H1 (cell line): ENCODE measurements at regions not wholly inside any gene's neighbourhood (a gene's known extent, or its start where the extent isn't known, plus 50 kb on each side); places are given as distances from the start of the nearest gene placed in this dataset.
A peak's percentile ranks its signal among the peaks of the same experiment; 100 is the strongest.

Experiments used
- GABPA ChIP-seq: IDR thresholded peaks from 2 replicates; pipeline ENCODE4 v1.6.1; 2011; ENCODE audit warnings: mild to moderate bottlenecking, low read length, moderate library complexity, borderline replicate concordance; ENCODE audit not compliant: insufficient read depth
- KDM5A ChIP-seq: fragments of 200-600 bp; IDR thresholded peaks from 2 replicates; pipeline ENCODE4 v1.7.1; 2012; ENCODE audit warnings: mild to moderate bottlenecking, low read length, inconsistent platforms, mixed read lengths
- MAFK ChIP-seq: IDR thresholded peaks from 2 replicates; pipeline ENCODE4 v1.6.1; 2012; ENCODE audit warnings: low read depth, mild to moderate bottlenecking, improper control_type of control experiment, low read length
- POLR2AphosphoS5 ChIP-seq: IDR thresholded peaks from 2 replicates; pipeline ENCODE4 v1.6.1; 2011; ENCODE audit warnings: low read depth, low read length
- SP4 ChIP-seq: IDR thresholded peaks from 2 replicates; pipeline ENCODE4 v1.6.1; 2012; ENCODE audit warnings: low read length, inconsistent platforms
- TAF1 ChIP-seq: IDR thresholded peaks from 2 replicates; pipeline ENCODE4 v1.6.1; 2011; ENCODE audit warnings: mild to moderate bottlenecking, low read depth, low read length
- TEAD4 ChIP-seq: IDR thresholded peaks from 2 replicates; pipeline ENCODE4 v1.6.1; 2012; ENCODE audit warnings: low read depth, low read length, inconsistent platforms, mixed read lengths
- TF ChIP-seq, protein P1 (sequence below), 3 experiments: IDR thresholded peaks; 1 replicate in 2 of 3; 2 replicates in 1 of 3; pipeline versions ENCODE4 v1.5.1 to v1.6.1; 2011; ENCODE audit warnings: low read length in 3 of 3, mild to moderate bottlenecking in 3 of 3, inconsistent platforms in 2 of 3, low read depth in 1 of 3, moderate library complexity in 1 of 3; ENCODE audit not compliant: insufficient read depth in 1 of 3; ENCODE audit errors: control extremely low read depth in 1 of 3
- TF ChIP-seq, protein P2 (sequence below): IDR thresholded peaks from 2 replicates; pipeline ENCODE4 v1.6.1; 2012; ENCODE audit warnings: inconsistent platforms

DNA sequence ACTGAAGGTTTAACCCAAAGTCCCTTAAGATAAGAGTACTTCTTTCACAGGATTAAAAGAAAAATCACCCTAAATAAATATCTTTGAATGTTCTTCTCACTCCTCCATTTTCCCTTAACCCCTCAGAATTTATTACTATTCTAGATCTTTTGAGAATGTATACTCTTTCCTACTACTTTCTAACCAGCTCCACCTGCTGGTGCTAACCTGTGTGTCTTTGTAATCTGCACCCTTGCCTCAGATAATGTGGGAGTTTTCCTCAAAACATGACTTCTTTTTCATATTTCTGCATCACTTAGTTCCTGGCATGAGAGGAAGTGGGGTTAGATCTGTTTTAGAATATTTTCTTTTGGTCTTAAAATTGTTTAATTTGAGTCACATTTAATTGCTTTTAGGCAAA is 394.2 kb downstream of the BMP2 start:
- TF ChIP-seq, protein P1, sequence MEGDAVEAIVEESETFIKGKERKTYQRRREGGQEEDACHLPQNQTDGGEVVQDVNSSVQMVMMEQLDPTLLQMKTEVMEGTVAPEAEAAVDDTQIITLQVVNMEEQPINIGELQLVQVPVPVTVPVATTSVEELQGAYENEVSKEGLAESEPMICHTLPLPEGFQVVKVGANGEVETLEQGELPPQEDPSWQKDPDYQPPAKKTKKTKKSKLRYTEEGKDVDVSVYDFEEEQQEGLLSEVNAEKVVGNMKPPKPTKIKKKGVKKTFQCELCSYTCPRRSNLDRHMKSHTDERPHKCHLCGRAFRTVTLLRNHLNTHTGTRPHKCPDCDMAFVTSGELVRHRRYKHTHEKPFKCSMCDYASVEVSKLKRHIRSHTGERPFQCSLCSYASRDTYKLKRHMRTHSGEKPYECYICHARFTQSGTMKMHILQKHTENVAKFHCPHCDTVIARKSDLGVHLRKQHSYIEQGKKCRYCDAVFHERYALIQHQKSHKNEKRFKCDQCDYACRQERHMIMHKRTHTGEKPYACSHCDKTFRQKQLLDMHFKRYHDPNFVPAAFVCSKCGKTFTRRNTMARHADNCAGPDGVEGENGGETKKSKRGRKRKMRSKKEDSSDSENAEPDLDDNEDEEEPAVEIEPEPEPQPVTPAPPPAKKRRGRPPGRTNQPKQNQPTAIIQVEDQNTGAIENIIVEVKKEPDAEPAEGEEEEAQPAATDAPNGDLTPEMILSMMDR (IDR thresholded peaks at IDR 0.05; ENCODE audit: control extremely low read depth in 1 of 3, insufficient read depth in 1 of 3, low read depth in 1 of 3, low read length in 3 of 3), result peak in 2 of 3 experiments; percentile 37 to 53; a peak in 3 of 4 replicates
- no peak for TF ChIP-seq POLR2AphosphoS5
- no peak for TF ChIP-seq KDM5A
- TF ChIP-seq SP4, result no peak
- TF ChIP-seq MAFK, result no peak
- TF ChIP-seq, protein P2, sequence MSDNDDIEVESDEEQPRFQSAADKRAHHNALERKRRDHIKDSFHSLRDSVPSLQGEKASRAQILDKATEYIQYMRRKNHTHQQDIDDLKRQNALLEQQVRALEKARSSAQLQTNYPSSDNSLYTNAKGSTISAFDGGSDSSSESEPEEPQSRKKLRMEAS, result no peak
- TF ChIP-seq TAF1, result no peak
- no peak for TF ChIP-seq TEAD4
- TF ChIP-seq GABPA, result no peak
